GM18511 (cell line): ENCODE measurements at regions not wholly inside any gene's neighbourhood (a gene's known extent, or its start where the extent isn't known, plus 50 kb on each side); places are given as distances from the start of the nearest gene placed in this dataset.
"Not testable (repeated sequence)": the region's sequence is repeated elsewhere in the genome, so short reads cannot be mapped to it uniquely, and the experiment has no call there.

ENCODE experiments used
- ATAC-seq: cut with Tn5 transposase; IDR thresholded peaks from one replicate; pipeline ENCODE4 v1.9.1; 2021; ENCODE audit warnings: mild to moderate bottlenecking, moderate library complexity; ENCODE audit not compliant: unreplicated experiment

- ATAC-seq: no peak
These were observed 60.2 kb downstream of the LSMEM1 start for GRCh38 chr7:112540839-112541577.

GRCh38 chr7:112546723-112547513 lies 66.1 kb downstream of the LSMEM1 start:
- ATAC-seq: no peak

- ATAC-seq: no peak
These were observed 67.1 kb downstream of the LSMEM1 start for GRCh38 chr7:112547916-112548315.

- peak; percentile 95 for ATAC-seq
These were observed 69.8 kb downstream of the LSMEM1 start for GRCh38 chr7:112550468-112551060.

GRCh38 chr7:112551521-112551920 lies 70.7 kb downstream of the LSMEM1 start:
- ATAC-seq: not testable (repeated sequence)

- no peak for ATAC-seq
These were observed 73.8 kb downstream of the LSMEM1 start for GRCh38 chr7:112554591-112554990.

- peak; percentile 97 for ATAC-seq
These were observed 75.8 kb downstream of the LSMEM1 start for GRCh38 chr7:112556633-112557032.

- no peak for ATAC-seq
These were observed 85.9 kb downstream of the LSMEM1 start for GRCh38 chr7:112566442-112567324.

- no peak for ATAC-seq
These were observed 86.6 kb downstream of the LSMEM1 start for GRCh38 chr7:112567388-112567787.

- peak; percentile 49 for ATAC-seq
These were observed 91.2 kb downstream of the LSMEM1 start for GRCh38 chr7:112571852-112572607.

GRCh38 chr7:112572669-112573301 lies 92.0 kb downstream of the LSMEM1 start:
- ATAC-seq: peak; percentile 45

GRCh38 chr7:112573302-112574039 lies 92.7 kb downstream of the LSMEM1 start:
- ATAC-seq: no peak

- ATAC-seq: no peak
These were observed 95.1 kb downstream of the LSMEM1 start for GRCh38 chr7:112575864-112576263.

GRCh38 chr7:112579388-112579787 lies 98.6 kb downstream of the LSMEM1 start:
- ATAC-seq: no peak

- ATAC-seq: no peak
These were observed 100.1 kb downstream of the LSMEM1 start for GRCh38 chr7:112580717-112581435.

GRCh38 chr7:112581529-112581928 lies 100.7 kb downstream of the LSMEM1 start:
- ATAC-seq: no peak

- ATAC-seq: no peak
These were observed 103.5 kb downstream of the LSMEM1 start for GRCh38 chr7:112584290-112584689.

- ATAC-seq: no peak
These were observed 106.7 kb downstream of the LSMEM1 start for GRCh38 chr7:112587504-112587903.
